HUES48 (cell line): ENCODE measurements at regions not wholly inside any gene's neighbourhood (a gene's known extent, or its start where the extent isn't known, plus 50 kb on each side); places are given as distances from the start of the nearest gene placed in this dataset.

Source experiments
- H3K27ac ChIP-seq: one replicate; pipeline ENCODE4 v1.7.0; 2013; ENCODE audit warnings: low read depth, low read length, inconsistent platforms
- H3K27me3 ChIP-seq: 2 replicates; pipeline ENCODE4 v1.6.1; 2013; ENCODE audit warnings: mild to moderate bottlenecking, low read length; ENCODE audit not compliant: control insufficient read depth, insufficient read depth
- H3K36me3 ChIP-seq: 2 replicates; pipeline ENCODE4 v1.6.1; 2013; ENCODE audit warnings: low read length; ENCODE audit not compliant: control insufficient read depth, insufficient read depth
- H3K4me1 ChIP-seq: 2 replicates; pipeline ENCODE4 v1.6.1; 2013; ENCODE audit warnings: mild to moderate bottlenecking, low read length; ENCODE audit not compliant: control insufficient read depth, insufficient read depth
- H3K4me3 ChIP-seq: 2 replicates; pipeline ENCODE4 v1.5.1; 2013; ENCODE audit warnings: mild to moderate bottlenecking, low read depth, low read length
- H3K9ac ChIP-seq: 2 replicates; pipeline ENCODE4 v1.6.1; 2013; ENCODE audit warnings: mild to moderate bottlenecking, low read depth, low read length, moderate library complexity
- H3K9me3 ChIP-seq: 2 replicates; pipeline ENCODE4 v1.6.1; 2013; ENCODE audit warnings: low read length; ENCODE audit not compliant: control insufficient read depth, insufficient read depth

DNA sequence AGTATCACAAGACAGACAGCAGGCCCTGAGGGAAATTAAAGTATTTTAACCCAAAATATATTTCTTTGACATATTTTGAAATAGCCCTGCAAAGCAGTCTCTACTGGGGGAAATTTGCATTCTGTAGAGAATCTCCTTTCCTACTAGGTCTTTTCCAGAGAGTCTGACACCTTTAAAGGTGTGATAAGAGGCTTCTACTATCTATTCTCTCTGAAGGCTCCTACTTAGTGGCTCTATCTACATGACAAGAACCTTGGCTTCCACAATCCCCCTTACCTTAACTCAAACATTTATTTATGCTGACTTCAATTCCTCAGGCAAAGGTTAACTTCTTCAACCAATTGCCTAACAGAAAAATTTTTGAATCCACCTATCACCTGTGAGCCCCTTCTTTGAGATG is 174.6 kb upstream of the GALNT5 start:
- Histone ChIP-seq H3K9ac (no peak overlapping the region), H3K4me3 (no peak overlapping the region), H3K9me3 (no peaks in the 10 kb centered on the region), H3K27ac (no peak overlapping the region), H3K27me3 (no peaks in the 10 kb centered on the region), H3K4me1 (peaks cover 8% of the 10 kb centered on the region), H3K36me3 (no peaks in the 10 kb centered on the region)

DNA sequence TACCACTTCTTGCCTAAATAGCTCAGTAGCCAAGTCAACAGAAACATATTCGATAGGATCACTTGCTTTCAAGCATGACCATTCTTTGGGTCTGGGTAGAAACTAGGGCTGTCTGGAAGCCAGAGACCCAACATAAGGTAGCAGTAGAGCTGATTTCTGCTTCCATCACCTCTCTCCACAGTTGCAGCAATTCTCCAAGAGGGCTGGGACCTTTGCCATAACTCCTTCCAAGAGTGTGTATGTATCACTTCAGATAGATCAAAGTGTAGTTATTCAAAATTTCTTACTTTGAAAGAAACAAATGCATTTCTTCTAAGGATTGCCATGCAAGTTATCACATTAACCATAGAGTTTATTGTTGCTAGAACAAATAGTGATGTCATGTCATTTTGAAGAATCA is 172.0 kb upstream of the GALNT5 start:
- H3K9ac ChIP-seq: no peak overlapping the region
- H3K4me3 ChIP-seq: no peak overlapping the region
- no peaks in the 10 kb centered on the region for H3K9me3 ChIP-seq
- peaks cover 8% of the 10 kb centered on the region for H3K4me1 ChIP-seq
- no peaks in the 10 kb centered on the region for H3K36me3 ChIP-seq
- no peak overlapping the region for H3K27ac ChIP-seq
- no peaks in the 10 kb centered on the region for H3K27me3 ChIP-seq

DNA sequence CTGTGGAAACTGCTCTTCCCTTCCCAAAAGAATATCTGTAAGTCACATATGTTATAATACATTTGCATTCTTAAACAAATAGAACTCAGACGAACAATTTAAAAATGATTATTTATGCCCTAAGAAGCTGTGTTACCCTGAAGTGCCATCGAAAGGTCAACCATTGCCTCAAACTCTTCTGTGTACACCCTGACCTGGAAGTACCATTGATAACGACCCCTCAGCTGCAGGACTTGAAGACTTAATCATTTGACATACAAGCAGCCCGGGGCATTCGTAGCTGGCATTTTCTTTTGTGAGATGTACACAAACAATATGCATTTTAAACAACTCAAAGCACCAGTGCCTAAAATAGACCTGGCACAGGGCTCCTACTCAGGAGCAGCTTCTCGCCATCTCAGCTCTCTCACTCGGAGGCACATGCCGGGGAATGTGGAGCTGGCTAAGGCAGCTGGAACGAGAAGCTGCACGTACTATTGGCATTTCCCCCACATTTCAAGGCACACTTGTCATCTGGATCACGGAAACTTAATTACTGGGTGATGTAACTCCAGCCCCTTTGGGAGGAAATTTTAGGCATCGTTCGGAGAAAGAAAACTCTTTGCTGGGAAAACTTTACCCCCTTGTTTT is 170.0 kb upstream of the GALNT5 start:
- H3K4me1 ChIP-seq: peaks cover 8% of the 10 kb centered on the region
- no peaks in the 10 kb centered on the region for H3K9me3 ChIP-seq
- H3K27ac ChIP-seq: no peak overlapping the region
- H3K4me3 ChIP-seq: no peak overlapping the region
- H3K36me3 ChIP-seq: no peaks in the 10 kb centered on the region
- no peak overlapping the region for H3K9ac ChIP-seq
- no peaks in the 10 kb centered on the region for H3K27me3 ChIP-seq

DNA sequence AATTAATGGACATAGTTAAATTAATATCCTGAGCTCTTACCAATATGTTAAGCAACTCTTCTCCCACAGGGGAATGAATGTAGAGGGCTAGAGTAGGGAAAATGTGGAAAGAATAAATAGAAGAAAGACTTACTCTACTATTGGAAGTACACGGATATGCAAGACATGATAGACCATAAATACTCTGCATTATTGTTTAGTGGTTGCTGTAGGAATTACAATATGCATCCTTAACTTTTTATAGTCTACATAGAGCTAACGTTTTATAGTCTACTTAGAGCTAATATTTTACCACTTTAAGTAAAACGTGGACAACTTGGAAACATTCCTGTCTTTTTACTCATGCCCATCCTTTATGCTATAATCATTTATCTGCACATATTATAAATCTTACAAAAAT is 163.8 kb upstream of the GALNT5 start:
- H3K36me3 ChIP-seq: no peaks in the 10 kb centered on the region
- H3K9me3 ChIP-seq: no peaks in the 10 kb centered on the region
- H3K4me3 ChIP-seq: no peak overlapping the region
- no peaks in the 10 kb centered on the region for H3K4me1 ChIP-seq
- no peak overlapping the region for H3K9ac ChIP-seq
- no peak overlapping the region for H3K27ac ChIP-seq
- no peaks in the 10 kb centered on the region for H3K27me3 ChIP-seq

DNA sequence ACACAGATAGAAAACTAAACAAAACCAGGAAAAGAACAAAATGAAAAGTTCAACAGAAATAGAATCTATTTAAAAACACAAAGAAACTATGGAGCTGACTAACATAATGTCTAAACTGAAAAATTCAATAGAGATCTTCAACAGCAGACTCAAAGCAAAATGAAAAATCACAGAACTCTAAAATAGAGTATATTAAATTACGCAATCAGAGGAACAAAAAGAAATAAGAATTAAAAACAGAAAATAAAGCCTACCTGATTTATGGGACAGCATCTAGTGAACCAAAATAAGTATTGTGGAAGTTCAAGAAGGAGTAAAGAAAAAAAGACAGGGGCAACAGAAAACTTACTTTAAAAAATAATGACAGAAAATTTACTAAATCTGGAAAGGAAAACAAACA is 152.1 kb upstream of the GALNT5 start:
- Histone ChIP-seq H3K4me3 (no peak overlapping the region), H3K9ac (no peak overlapping the region), H3K36me3 (no peaks in the 10 kb centered on the region), H3K4me1 (no peaks in the 10 kb centered on the region), H3K27ac (no peak overlapping the region), H3K27me3 (no peaks in the 10 kb centered on the region), H3K9me3 (no peaks in the 10 kb centered on the region)

DNA sequence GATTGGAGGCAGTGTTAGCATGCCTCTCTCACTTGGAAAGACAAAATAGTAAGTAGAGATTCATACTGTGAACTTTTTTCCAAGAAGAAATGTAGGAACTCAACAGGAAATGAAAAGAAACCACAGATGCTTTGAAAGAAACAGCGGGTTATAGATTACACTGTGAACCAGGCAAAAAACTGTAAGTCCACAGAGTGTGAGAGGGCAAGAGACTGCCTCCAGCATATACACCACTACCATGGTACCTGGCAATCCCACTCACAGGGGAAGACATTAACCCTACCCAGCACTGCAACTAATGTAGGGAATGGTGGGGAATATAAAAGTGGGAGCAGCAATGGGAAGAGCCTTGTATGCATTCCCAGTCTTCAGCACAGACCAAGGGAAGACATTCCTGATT is 150.6 kb upstream of the GALNT5 start:
- no peaks in the 10 kb centered on the region for H3K9me3 ChIP-seq
- no peaks in the 10 kb centered on the region for H3K4me1 ChIP-seq
- no peak overlapping the region for H3K9ac ChIP-seq
- H3K27ac ChIP-seq: no peak overlapping the region
- H3K4me3 ChIP-seq: no peak overlapping the region
- no peaks in the 10 kb centered on the region for H3K27me3 ChIP-seq
- H3K36me3 ChIP-seq: no peaks in the 10 kb centered on the region

DNA sequence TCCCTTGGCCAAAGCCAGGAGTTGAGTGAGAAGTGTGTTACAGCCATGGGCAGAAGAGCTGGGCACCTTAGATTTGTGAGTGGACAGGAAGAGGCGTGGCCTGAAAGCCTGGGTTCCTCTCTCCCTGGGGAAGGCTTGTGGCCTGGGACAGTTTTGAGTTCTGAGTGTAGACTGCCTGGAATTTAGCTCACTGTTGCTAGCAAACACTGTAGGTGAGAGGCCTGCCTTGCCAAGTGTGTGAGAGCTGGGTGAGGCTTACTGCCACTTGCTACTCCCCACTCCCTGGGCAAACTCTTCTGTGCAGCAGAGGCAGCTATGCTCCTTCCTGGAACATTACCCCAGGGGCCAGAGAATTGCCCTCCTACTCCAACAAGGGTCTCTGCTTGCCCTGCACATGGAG is 150.0 kb upstream of the GALNT5 start:
- Histone ChIP-seq H3K27ac (no peak overlapping the region), H3K9me3 (no peaks in the 10 kb centered on the region), H3K36me3 (no peaks in the 10 kb centered on the region), H3K4me1 (no peaks in the 10 kb centered on the region), H3K9ac (no peak overlapping the region), H3K27me3 (no peaks in the 10 kb centered on the region), H3K4me3 (no peak overlapping the region)

DNA sequence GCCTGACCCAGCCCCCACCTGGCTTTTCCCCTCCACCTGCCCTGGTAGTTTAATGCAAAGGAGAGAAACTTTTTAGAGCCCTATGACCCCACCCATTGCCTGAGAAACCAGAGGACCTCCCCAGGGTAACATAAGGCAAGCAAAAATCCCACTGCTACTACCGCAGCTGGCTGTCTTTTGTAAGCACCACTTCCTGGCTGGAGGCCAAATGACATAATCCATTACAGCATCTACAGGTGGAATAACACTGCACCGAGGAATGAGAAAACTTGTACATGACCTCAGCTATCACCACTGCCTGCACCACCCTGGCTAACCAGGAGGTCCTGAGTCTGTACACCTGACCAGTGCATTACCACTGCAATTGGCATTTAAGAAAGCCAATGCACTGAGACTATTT is 149.6 kb upstream of the GALNT5 start:
- no peaks in the 10 kb centered on the region for H3K4me1 ChIP-seq
- H3K27me3 ChIP-seq: no peaks in the 10 kb centered on the region
- no peaks in the 10 kb centered on the region for H3K9me3 ChIP-seq
- no peak overlapping the region for H3K27ac ChIP-seq
- H3K4me3 ChIP-seq: no peak overlapping the region
- no peaks in the 10 kb centered on the region for H3K36me3 ChIP-seq
- H3K9ac ChIP-seq: no peak overlapping the region

DNA sequence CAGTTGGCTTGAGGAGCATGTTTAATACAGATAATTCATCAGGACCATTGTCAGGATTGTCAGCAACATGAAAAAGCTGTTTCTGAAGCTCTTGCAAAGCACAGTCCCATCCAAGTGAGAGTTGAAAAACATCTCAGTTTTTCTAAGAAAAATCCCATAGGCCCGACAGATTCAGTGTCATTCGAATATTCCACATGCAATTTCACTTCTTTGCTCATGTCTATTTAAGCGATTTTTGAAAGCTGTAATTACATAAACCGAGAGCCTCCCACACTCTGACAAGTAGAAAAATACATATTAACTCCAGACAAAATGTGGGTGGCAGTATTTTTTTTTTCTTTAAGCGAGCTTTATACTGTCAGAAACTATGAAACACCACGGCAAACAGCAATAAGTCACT is 134.7 kb upstream of the GALNT5 start:
- no peaks in the 10 kb centered on the region for H3K27me3 ChIP-seq
- H3K27ac ChIP-seq: no peak overlapping the region
- H3K36me3 ChIP-seq: no peaks in the 10 kb centered on the region
- H3K9ac ChIP-seq: no peak overlapping the region
- H3K4me3 ChIP-seq: no peak overlapping the region
- no peaks in the 10 kb centered on the region for H3K9me3 ChIP-seq
- no peaks in the 10 kb centered on the region for H3K4me1 ChIP-seq

DNA sequence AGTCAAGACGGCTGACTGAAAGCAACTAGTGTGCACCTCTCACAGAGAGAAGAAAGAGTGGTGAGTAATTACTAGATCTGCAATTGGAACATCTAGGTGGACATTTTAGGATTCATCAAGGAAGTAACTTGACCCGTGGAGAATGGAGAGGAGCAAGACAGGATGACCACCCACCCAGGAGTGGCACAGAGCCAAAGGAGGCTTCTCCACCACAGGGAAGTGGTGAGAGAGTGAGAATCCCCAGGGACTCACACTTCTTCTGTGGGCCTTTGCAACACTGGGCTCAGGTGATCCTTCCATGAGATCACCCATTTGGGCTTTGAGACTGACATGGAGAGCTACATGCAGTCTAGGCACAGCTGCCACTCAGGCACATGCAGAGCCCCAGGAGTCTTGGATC is 132.8 kb upstream of the GALNT5 start:
- Histone ChIP-seq H3K9ac (no peak overlapping the region), H3K4me1 (no peaks in the 10 kb centered on the region), H3K27me3 (no peaks in the 10 kb centered on the region), H3K36me3 (no peaks in the 10 kb centered on the region), H3K27ac (no peak overlapping the region), H3K9me3 (no peaks in the 10 kb centered on the region), H3K4me3 (no peak overlapping the region)

DNA sequence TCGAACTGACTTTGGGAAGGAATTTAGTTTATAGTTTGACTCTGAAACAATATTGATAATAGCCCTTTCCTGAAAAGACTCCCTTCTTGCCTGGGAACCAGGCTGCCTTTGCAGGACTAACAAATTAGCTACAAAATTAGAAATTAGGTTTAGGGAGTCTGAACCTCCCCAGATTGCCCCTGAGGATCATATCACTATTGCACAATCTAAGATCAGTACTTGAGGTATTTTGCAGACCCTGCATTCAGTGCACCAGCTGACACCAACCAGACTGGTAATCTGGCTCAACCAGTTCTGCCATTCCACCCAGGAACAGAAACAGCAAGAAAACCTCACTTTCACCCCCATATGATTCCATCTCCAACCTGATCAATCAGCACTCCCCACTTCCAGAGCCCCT is 131.8 kb upstream of the GALNT5 start:
- H3K4me3 ChIP-seq: no peak overlapping the region
- H3K4me1 ChIP-seq: no peaks in the 10 kb centered on the region
- H3K36me3 ChIP-seq: no peaks in the 10 kb centered on the region
- no peak overlapping the region for H3K9ac ChIP-seq
- H3K27ac ChIP-seq: no peak overlapping the region
- H3K9me3 ChIP-seq: no peaks in the 10 kb centered on the region
- H3K27me3 ChIP-seq: no peaks in the 10 kb centered on the region
